Glutamatergic neuron (in vitro differentiated cells): ENCODE measurements at regions not wholly inside any gene's neighbourhood (a gene's known extent, or its start where the extent isn't known, plus 50 kb on each side); places are given as distances from the start of the nearest gene placed in this dataset.

ENCODE experiments used
- DNase-seq: peaks from one replicate; pipeline ENCODE4 v3.0.0; 2022
- H3K27ac Mint-ChIP-seq: one replicate; pipeline ENCODE4 v1.8.0; 2020; ENCODE audit warnings: mild to moderate bottlenecking, mixed read lengths, inconsistent platforms; ENCODE audit not compliant: unreplicated experiment
- H3K27me3 Mint-ChIP-seq: one replicate; pipeline ENCODE4 v1.8.0; 2020; ENCODE audit warnings: mild to moderate bottlenecking, moderate library complexity, mixed read lengths, inconsistent platforms; ENCODE audit not compliant: unreplicated experiment
- H3K36me3 Mint-ChIP-seq: one replicate; pipeline ENCODE4 v1.8.0; 2020; ENCODE audit warnings: mild to moderate bottlenecking, mixed read lengths, inconsistent platforms; ENCODE audit not compliant: unreplicated experiment
- H3K4me1 Mint-ChIP-seq: one replicate; pipeline ENCODE4 v1.8.0; 2020; ENCODE audit warnings: mild to moderate bottlenecking, low read depth, mixed read lengths, inconsistent platforms; ENCODE audit not compliant: unreplicated experiment
- H3K4me3 Mint-ChIP-seq: one replicate; pipeline ENCODE4 v1.8.0; 2020; ENCODE audit warnings: mild to moderate bottlenecking, mixed read lengths, inconsistent platforms; ENCODE audit not compliant: unreplicated experiment
- H3K9me3 Mint-ChIP-seq: one replicate; pipeline ENCODE4 v1.8.0; 2020; ENCODE audit warnings: mild to moderate bottlenecking, moderate library complexity, mixed read lengths, inconsistent platforms; ENCODE audit not compliant: unreplicated experiment
- TF ChIP-seq, protein P1 (sequence below): fragments of 200-600 bp; sonication (generic); IDR thresholded peaks from one replicate; pipeline ENCODE4 v1.5.0; 2021; ENCODE audit not compliant: partially characterized antibody, unreplicated experiment

- TF ChIP-seq, protein P1, sequence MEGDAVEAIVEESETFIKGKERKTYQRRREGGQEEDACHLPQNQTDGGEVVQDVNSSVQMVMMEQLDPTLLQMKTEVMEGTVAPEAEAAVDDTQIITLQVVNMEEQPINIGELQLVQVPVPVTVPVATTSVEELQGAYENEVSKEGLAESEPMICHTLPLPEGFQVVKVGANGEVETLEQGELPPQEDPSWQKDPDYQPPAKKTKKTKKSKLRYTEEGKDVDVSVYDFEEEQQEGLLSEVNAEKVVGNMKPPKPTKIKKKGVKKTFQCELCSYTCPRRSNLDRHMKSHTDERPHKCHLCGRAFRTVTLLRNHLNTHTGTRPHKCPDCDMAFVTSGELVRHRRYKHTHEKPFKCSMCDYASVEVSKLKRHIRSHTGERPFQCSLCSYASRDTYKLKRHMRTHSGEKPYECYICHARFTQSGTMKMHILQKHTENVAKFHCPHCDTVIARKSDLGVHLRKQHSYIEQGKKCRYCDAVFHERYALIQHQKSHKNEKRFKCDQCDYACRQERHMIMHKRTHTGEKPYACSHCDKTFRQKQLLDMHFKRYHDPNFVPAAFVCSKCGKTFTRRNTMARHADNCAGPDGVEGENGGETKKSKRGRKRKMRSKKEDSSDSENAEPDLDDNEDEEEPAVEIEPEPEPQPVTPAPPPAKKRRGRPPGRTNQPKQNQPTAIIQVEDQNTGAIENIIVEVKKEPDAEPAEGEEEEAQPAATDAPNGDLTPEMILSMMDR, result no peak
- Mint-ChIP-seq H3K4me1 (no peaks in the 10 kb centered on the region), H3K4me3 (no peak overlapping the region), H3K27me3 (no peaks in the 10 kb centered on the region), H3K36me3 (no peaks in the 10 kb centered on the region), H3K27ac (no peak overlapping the region), H3K9me3 (peaks cover 2% of the 10 kb centered on the region)
- no peak for DNase-seq
Measured at GRCh38 chr18:34357944-34358580, 133.3 kb upstream of the NOL4 start.

GRCh38 chr18:34358923-34359322 is 134.2 kb upstream of the NOL4 start:
- Mint-ChIP-seq H3K4me1 (no peaks in the 10 kb centered on the region), H3K36me3 (no peaks in the 10 kb centered on the region), H3K27ac (no peak overlapping the region), H3K9me3 (peaks cover 2% of the 10 kb centered on the region), H3K27me3 (no peaks in the 10 kb centered on the region), H3K4me3 (no peak overlapping the region)
- TF ChIP-seq, protein P1, result no peak
- DNase-seq, result no peak

DNA sequence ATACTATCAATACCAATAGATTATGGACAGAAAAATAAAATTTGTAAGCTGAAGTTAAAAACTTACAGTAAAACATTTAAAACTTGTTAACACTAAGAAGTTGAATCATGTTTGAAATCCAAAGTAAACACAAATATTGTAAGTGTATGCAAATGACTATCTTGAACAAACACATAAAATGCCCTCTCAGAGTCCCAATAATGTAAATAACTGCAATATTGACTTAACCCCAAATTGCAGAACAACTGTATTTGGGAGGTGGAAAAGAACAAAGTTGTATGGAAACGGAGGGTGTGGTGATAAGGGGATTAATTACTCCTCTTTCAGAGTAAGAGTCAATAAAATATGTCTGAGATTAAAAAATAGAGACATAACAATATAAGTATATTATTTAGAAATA is 140.0 kb upstream of the NOL4 start:
- no peak overlapping the region for H3K4me3 Mint-ChIP-seq
- no peaks in the 10 kb centered on the region for H3K4me1 Mint-ChIP-seq
- no peak overlapping the region for H3K27ac Mint-ChIP-seq
- no peaks in the 10 kb centered on the region for H3K36me3 Mint-ChIP-seq
- DNase-seq, result no peak
- no peaks in the 10 kb centered on the region for H3K27me3 Mint-ChIP-seq
- TF ChIP-seq, protein P1, result no peak
- H3K9me3 Mint-ChIP-seq, result peaks cover 2% of the 10 kb centered on the region

DNA sequence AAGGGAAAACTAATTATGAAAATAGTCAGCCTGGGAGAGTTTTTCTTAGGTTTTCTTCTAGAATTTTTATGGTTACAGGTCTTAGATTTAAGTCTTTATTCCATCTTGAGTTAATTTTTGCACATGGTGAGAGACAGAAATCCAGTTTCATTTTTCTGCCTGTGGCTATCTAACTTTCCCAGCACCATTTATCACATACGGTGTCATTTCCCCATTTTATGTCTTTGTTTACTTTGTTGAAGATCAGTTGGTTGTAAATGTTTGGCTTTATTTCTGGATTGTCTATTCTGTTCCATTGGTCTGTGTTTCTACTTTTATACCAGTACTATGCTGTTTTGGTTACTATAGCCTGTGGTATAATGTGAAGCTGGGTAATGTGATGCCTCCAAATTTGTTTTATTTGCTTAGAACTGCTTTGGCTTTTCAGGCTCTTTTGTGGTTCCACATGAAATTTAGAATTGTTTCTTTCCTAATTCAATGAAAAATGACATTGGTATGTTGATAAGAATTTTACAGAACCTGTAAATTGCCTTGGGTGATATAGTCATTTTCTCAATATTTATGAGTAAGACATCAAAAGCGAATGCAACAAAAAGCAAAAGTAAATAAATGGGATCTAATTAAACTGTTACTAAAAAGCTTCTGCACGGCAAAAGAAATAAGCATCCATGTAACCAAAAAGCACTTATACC is 146.1 kb upstream of the NOL4 start:
- Mint-ChIP-seq H3K36me3 (no peaks in the 10 kb centered on the region), H3K4me1 (no peaks in the 10 kb centered on the region), H3K27ac (no peak overlapping the region), H3K9me3 (no peaks in the 10 kb centered on the region), H3K27me3 (peaks cover 4% of the 10 kb centered on the region), H3K4me3 (no peak overlapping the region)
- TF ChIP-seq, protein P1, result no peak
- no peak for DNase-seq

- H3K9me3 Mint-ChIP-seq, result no peaks in the 10 kb centered on the region
- no peak overlapping the region for H3K4me3 Mint-ChIP-seq
- no peak for DNase-seq
- TF ChIP-seq, protein P1, result no peak
- no peaks in the 10 kb centered on the region for H3K36me3 Mint-ChIP-seq
- peaks cover 2% of the 10 kb centered on the region for H3K27me3 Mint-ChIP-seq
- H3K4me1 Mint-ChIP-seq, result no peaks in the 10 kb centered on the region
- no peak overlapping the region for H3K27ac Mint-ChIP-seq
Measured at GRCh38 chr18:34380326-34380725, 155.6 kb upstream of the NOL4 start.
